Fibroblast of mammary gland (primary cell): ENCODE measurements at regions not wholly inside any gene's neighbourhood (a gene's known extent, or its start where the extent isn't known, plus 50 kb on each side); places are given as distances from the start of the nearest gene placed in this dataset.

Experiments used
- DNase-seq: peaks from one replicate; pipeline ENCODE4 v3.0.0-alpha.2; 2010; ENCODE audit warnings: low read depth
- H3K4me3 ChIP-seq: 2 replicates; pipeline ENCODE4 v1.5.1; 2011; ENCODE audit warnings: low read depth, mild to moderate bottlenecking, low read length, moderate library complexity; ENCODE audit not compliant: control insufficient read depth
- TF ChIP-seq, protein P1 (sequence below): conservative IDR thresholded peaks from 2 replicates; pipeline ENCODE4 v1.5.1; 2011; ENCODE audit warnings: low read depth, low read length, inconsistent platforms; ENCODE audit not compliant: control insufficient read depth, insufficient read depth

DNA sequence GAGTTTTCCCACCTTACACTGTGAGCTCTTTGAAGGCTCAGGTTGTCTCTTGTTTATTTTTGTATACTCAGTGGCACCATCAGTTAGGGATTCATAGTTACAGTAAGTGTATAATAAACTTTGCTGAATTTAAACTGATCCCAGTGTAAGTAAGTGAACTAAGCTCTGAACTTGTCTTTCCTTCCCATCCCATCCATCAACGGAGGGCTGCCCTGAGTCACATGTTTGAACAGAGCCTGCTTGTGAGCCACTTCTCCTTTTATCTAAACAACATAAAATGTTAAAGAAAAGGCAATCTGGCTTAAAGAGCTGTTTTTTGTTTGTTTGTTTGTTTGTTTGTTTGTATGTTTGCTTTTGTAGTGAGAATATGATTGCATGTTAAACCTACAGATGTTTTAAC is 185.7 kb upstream of the MARCKS start:
- TF ChIP-seq, protein P1, sequence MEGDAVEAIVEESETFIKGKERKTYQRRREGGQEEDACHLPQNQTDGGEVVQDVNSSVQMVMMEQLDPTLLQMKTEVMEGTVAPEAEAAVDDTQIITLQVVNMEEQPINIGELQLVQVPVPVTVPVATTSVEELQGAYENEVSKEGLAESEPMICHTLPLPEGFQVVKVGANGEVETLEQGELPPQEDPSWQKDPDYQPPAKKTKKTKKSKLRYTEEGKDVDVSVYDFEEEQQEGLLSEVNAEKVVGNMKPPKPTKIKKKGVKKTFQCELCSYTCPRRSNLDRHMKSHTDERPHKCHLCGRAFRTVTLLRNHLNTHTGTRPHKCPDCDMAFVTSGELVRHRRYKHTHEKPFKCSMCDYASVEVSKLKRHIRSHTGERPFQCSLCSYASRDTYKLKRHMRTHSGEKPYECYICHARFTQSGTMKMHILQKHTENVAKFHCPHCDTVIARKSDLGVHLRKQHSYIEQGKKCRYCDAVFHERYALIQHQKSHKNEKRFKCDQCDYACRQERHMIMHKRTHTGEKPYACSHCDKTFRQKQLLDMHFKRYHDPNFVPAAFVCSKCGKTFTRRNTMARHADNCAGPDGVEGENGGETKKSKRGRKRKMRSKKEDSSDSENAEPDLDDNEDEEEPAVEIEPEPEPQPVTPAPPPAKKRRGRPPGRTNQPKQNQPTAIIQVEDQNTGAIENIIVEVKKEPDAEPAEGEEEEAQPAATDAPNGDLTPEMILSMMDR: no peak
- no peak for DNase-seq

DNA sequence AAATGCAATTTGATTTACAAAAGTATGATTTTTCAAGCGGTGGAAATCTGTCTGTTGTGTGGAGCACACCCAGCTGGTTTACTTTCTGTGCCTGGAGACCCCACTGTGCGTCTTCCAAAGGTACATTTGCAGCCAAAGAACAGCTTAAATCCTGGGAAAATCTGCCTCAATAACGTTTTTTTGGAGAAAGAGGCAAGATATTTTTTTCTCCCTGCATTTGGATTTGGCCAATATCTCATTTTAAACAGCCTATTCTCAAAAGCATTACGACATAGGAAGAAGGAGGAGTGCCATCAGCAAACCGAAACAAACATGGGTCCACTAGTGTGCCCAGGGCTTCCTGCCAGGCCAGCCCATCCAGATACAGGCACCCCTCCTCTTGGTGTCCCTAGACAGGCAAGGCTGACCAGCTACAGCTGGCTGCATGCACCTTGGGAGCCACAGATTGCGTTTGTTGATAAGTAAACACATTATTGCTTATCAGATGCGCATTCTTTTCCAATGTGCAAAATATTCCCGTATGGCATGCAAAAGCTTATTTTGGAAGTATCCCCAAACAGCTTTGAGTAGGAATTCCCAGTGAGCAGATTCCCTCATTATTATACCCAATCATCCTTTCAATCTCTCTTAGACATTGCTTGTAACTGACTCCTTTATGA is 184.5 kb upstream of the MARCKS start:
- H3K4me3 ChIP-seq: peak overlapping the region; percentile 20
- DNase-seq: peak; percentile 54

More for the DNA sequence above, 185.7 kb upstream of the MARCKS start:
- no peak overlapping the region for H3K4me3 ChIP-seq

DNA sequence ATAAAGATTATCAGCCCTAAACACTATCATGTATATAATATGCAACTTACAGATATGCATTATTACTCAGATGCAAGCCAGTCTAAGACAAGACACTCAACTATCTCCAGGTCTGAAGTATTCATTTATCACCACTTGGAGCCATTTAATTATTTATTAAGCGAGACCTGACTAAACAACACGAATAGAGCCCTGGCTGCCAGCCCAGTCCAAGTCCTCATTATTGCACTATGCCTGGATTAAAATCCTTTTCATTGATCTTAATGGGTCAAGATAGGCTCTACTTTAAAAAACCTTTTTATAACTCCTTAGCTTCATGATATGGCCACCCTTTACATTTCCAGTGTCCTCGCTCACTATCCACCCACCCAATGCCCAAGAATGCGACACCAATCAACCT is 183.1 kb upstream of the MARCKS start:
- DNase-seq: no peak
- no peak overlapping the region for H3K4me3 ChIP-seq
- TF ChIP-seq, protein P1: no peak

More for the DNA sequence above, 184.5 kb upstream of the MARCKS start:
- TF ChIP-seq, protein P1: no peak

DNA sequence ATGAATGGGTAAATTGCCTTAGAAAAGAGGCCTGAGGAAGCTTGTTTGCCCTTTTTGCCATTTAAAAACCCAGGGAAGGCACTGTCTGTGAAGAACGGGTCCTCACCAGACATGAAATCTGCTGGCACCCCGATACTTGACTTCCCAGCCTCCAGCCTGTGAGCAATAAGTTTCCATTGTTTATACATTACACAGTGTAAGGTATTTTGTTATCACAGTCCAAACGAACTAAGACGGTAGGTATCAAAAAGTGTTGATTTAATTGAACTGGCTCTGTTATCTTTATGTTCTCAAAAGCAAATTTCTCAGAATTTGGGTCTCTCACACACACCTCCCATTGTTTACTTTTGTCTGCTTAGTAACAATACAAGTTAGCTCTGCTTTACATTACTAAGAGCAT is 181.1 kb upstream of the MARCKS start:
- H3K4me3 ChIP-seq: no peak overlapping the region
- DNase-seq: no peak
- TF ChIP-seq, protein P1: no peak

DNA sequence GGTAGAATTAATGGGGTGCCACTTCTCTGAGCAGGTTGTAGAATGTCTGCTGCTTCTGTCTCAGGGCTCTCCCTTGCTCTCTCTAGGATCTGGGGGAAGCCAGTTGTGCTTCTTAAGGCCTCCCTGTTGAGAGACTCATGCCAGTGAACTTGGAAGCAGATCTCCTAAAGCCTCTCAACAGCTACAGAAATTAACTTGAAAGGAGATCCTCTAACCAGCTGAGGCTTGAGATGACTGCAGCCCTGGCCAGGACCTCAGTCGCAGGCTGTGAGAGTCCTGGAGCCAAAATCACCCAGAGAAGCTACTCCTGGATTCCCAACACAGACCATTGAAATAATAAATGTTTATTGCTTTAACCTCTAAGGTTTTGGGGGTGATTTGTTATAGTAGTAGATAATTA is 180.2 kb upstream of the MARCKS start:
- TF ChIP-seq, protein P1: no peak
- H3K4me3 ChIP-seq: no peak overlapping the region
- no peak for DNase-seq

DNA sequence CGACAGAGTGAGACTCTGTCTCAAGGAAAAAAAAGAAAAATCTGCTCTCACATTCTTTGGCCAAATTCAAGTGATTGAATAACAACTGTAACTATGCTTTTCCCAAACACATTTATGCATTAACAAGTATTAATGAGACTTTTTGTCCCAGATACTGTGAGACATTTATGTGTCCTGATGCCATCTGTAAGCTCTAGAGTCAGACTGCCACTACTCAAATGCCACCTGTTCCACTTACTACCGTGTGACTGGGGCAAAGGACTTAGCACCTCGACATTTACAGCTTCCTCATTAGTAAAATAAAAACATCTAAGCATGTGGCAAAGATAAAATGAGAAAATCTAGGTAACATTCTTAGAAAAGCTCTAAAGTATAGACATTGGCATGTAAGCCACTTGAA is 178.1 kb upstream of the MARCKS start:
- DNase-seq: no peak
- no peak overlapping the region for H3K4me3 ChIP-seq
- TF ChIP-seq, protein P1: no peak

DNA sequence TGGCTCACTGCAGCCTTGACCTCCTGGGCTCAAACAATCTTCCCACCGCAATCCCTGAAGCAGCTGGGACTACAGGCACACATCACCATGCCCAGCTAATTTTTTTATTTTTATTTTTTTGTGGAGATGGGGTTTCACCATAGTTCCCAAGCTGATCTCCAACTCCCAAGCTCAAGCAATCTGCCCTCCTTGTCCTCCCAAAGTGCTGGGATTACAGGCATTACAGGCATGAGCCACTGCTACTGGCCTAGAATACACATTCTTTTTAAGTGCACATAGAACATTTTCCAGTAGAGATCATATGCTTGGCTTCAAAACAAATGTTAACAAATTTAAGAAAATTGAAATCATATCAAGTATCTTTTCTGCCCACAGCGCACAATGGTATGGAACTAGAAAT is 176.8 kb upstream of the MARCKS start:
- no peak overlapping the region for H3K4me3 ChIP-seq
- DNase-seq: no peak
- TF ChIP-seq, protein P1: no peak
